Endothelial cell of umbilical vein (primary cell): ENCODE measurements at regions not wholly inside any gene's neighbourhood (a gene's known extent, or its start where the extent isn't known, plus 50 kb on each side); places are given as distances from the start of the nearest gene placed in this dataset.

Experiments used
- BruUV-seq: library from RNA; stranded (reverse); fragments of 400-500 nt; replicated peaks from 2 replicates; lab custom pipeline; 2021; lab: Mats Ljungman, UMichigan
- CTCF ChIA-PET: fragments of 300-600, 350-600 bp; sonication (Branson Sonifier 250); formaldehyde crosslinking; loops from one replicate; lab custom pipeline; 2021; ENCODE audit warnings: antibody characterized with exemption, inconsistent platforms; lab: Charles Lee
- POLR2A ChIA-PET: fragments of 300-600, 350-600 bp; sonication (Branson Sonifier 250); formaldehyde crosslinking; loops from one replicate; lab custom pipeline; 2021; ENCODE audit warnings: antibody characterized with exemption, inconsistent platforms; lab: Charles Lee
- DNase-seq: peaks from one replicate; pipeline ENCODE4 v3.0.0-alpha.2; 2011; ENCODE audit warnings: low read depth, low spot score
- FAIRE-seq: peaks from 2 replicates; lab custom pipeline; 2011; peaks lifted over from hg19 to GRCh38; lab: Jason Lieb, UNC
- H2AFZ ChIP-seq: 2 replicates; pipeline ENCODE4 v1.6.0; 2012; ENCODE audit warnings: low read depth, low read length, control low read depth, inconsistent platforms
- H3K27ac ChIP-seq: 2 replicates; pipeline ENCODE4 v1.5.1; 2011; ENCODE audit warnings: low read depth, mild to moderate bottlenecking, control low read depth, low read length, moderate library complexity; ENCODE audit not compliant: insufficient read depth
- H3K27me3 ChIP-seq, 2 experiments: 2 replicates each; pipeline versions ENCODE4 v1.6.0 to v1.6.1; 2011; ENCODE audit warnings: low read length in 2 of 2, mixed read lengths in 1 of 2; ENCODE audit not compliant: control insufficient read depth in 2 of 2, insufficient read depth in 2 of 2
- H3K36me3 ChIP-seq, 2 experiments: 2 replicates in 1 of 2; 3 replicates in 1 of 2; pipeline ENCODE4 v1.5.1; 2011; ENCODE audit warnings: low read length in 2 of 2, mild to moderate bottlenecking in 1 of 2, moderate library complexity in 1 of 2; ENCODE audit not compliant: control insufficient read depth in 2 of 2, insufficient read depth in 2 of 2; ENCODE audit errors: extremely low read depth in 1 of 2
- H3K4me1 ChIP-seq: 3 replicates; pipeline ENCODE4 v1.5.1; 2011; ENCODE audit warnings: mild to moderate bottlenecking, low read length; ENCODE audit not compliant: control insufficient read depth, insufficient read depth; ENCODE audit errors: extremely low read depth
- H3K4me2 ChIP-seq: 2 replicates; pipeline ENCODE4 v1.6.1; 2011; ENCODE audit warnings: low read length, control low read depth, mixed read lengths; ENCODE audit not compliant: insufficient read depth
- H3K4me3 ChIP-seq, 3 experiments: fragments of 200-600 bp in 1 of 3; sonication (generic), shearing (Covaris generic) in 1 of 3; replicated peaks in 1 of 3; 2 replicates each; pipeline ENCODE4 v1.5.1; 2011 to 2016; ENCODE audit warnings: control low read depth in 3 of 3, low read length in 3 of 3, mild to moderate bottlenecking in 2 of 3, inconsistent platforms in 1 of 3, low read depth in 1 of 3, moderate library complexity in 1 of 3; ENCODE audit not compliant: insufficient read depth in 1 of 3
- H3K79me2 ChIP-seq: 2 replicates; pipeline ENCODE4 v1.6.0; 2012; ENCODE audit warnings: low read length, inconsistent platforms; ENCODE audit not compliant: control insufficient read depth, insufficient read depth
- H3K9ac ChIP-seq: replicated peaks from 2 replicates; pipeline ENCODE3; 2011; ENCODE audit warnings: low read length, control low read depth; ENCODE audit not compliant: insufficient read depth; ENCODE audit errors: extremely low read depth
- H3K9me1 ChIP-seq: replicated peaks from 3 replicates; pipeline ENCODE4 v1.6.0; 2011; ENCODE audit warnings: mild to moderate bottlenecking, low read length; ENCODE audit not compliant: control insufficient read depth, insufficient read depth; ENCODE audit errors: extremely low read depth
- H3K9me3 ChIP-seq: replicated peaks from 2 replicates; pipeline ENCODE4 v1.5.1; 2012; ENCODE audit warnings: low read length, inconsistent platforms; ENCODE audit not compliant: control insufficient read depth, insufficient read depth
- H4K20me1 ChIP-seq: replicated peaks from 2 replicates; pipeline ENCODE3; 2011; ENCODE audit warnings: mild to moderate bottlenecking, low read length; ENCODE audit not compliant: control insufficient read depth, insufficient read depth; ENCODE audit errors: extremely low read depth
- CTCF ChIP-seq, 2 donors: IDR thresholded peaks; 1 replicate in 1 of 2; 2 replicates in 1 of 2; pipeline ENCODE4 v1.5.1; 2011; ENCODE audit warnings: low read length in 2 of 2, mild to moderate bottlenecking in 2 of 2, moderate library complexity in 2 of 2, control low read depth in 1 of 2, inconsistent platforms in 1 of 2, low read depth in 1 of 2; ENCODE audit not compliant: insufficient read depth in 1 of 2; ENCODE audit errors: extremely low read depth in 1 of 2
- EZH2 ChIP-seq: IDR thresholded peaks from 2 replicates; pipeline ENCODE4 v1.6.1; 2012; ENCODE audit warnings: borderline replicate concordance, low read depth, mild to moderate bottlenecking, moderate library complexity, low read length, inconsistent platforms; ENCODE audit not compliant: severe bottlenecking
- FOS ChIP-seq: IDR thresholded peaks from 2 replicates; pipeline ENCODE4 v1.6.1; 2011; ENCODE audit warnings: mild to moderate bottlenecking, low read length, moderate library complexity, borderline replicate concordance; ENCODE audit not compliant: insufficient read depth
- GATA2 ChIP-seq: IDR thresholded peaks from 2 replicates; pipeline ENCODE4 v1.7.0; 2011; ENCODE audit warnings: low read depth, mild to moderate bottlenecking, moderate library complexity, mixed read lengths, low read length; ENCODE audit not compliant: insufficient read length, insufficient read depth
- JUN ChIP-seq: IDR thresholded peaks from 2 replicates; pipeline ENCODE4 v1.6.1; 2011; ENCODE audit warnings: borderline replicate concordance, low read depth; ENCODE audit not compliant: insufficient read length, insufficient read depth
- MAX ChIP-seq: IDR thresholded peaks from 2 replicates; pipeline ENCODE4 v1.6.1; 2011; ENCODE audit not compliant: insufficient read depth, insufficient read length
- MYC ChIP-seq: IDR thresholded peaks from one replicate; pipeline ENCODE4 v1.6.1; 2011; ENCODE audit warnings: mild to moderate bottlenecking, low read depth, low read length
- POLR2A ChIP-seq: IDR thresholded peaks from 2 replicates; pipeline ENCODE4 v1.6.1; 2012; ENCODE audit warnings: low read depth, mild to moderate bottlenecking, control low read depth, low read length
- POLR2AphosphoS5 ChIP-seq: IDR thresholded peaks from 2 replicates; pipeline ENCODE4 v1.6.1; 2012; ENCODE audit warnings: low read depth, mild to moderate bottlenecking, control low read depth, low read length, moderate library complexity; ENCODE audit not compliant: insufficient read depth
- dilution Hi-C: fragments of 300-500 bp; cut with MboI; formaldehyde crosslinking; loops from one replicate; pipeline ENCODE4 v1.15.0; 2019; ENCODE audit warnings: low sequenced_read_pairs; ENCODE audit not compliant: extremely low pct_ligation_motif_present
- intact Hi-C: fragments of 100-400 bp; cut with micrococcal nuclease; formaldehyde crosslinking; loops from one replicate; pipeline ENCODE4 v1.10.0; 2022

GRCh38 chr14:104465482-104466390 lies 113.8 kb upstream of the C14orf180 start:
- H2AFZ ChIP-seq, result no peak overlapping the region
- TF ChIP-seq JUN (no peak), EZH2 (no peak), POLR2AphosphoS5 (no peak), POLR2A (no peak), CTCF (IDR thresholded peaks at IDR 0.05; ENCODE audit: extremely low read depth in 1 of 2, insufficient read depth in 1 of 2, low read depth in 1 of 2, low read length in 2 of 2) (no peak), MYC (no peak), MAX (no peak), FOS (no peak), GATA2 (no peak)
- H3K9me1 ChIP-seq, result no peaks in the 10 kb centered on the region
- dilution Hi-C loops, result no loop called here
- no peak overlapping the region for H3K9ac ChIP-seq
- no peak overlapping the region for H3K27ac ChIP-seq
- no peaks in the 10 kb centered on the region for H3K9me3 ChIP-seq
- H4K20me1 ChIP-seq, result no peaks in the 10 kb centered on the region
- intact Hi-C loops, result no loop called here
- peaks cover 14 to 22% of the 10 kb centered on the region in 2 experiments for H3K27me3 ChIP-seq
- no peak overlapping the region for H3K4me3 ChIP-seq
- POLR2A ChIA-PET, result no interaction called here
- no peaks in the 10 kb centered on the region for H3K36me3 ChIP-seq
- no TSS peak for BruUV-seq
- no peak overlapping the region for H3K4me2 ChIP-seq
- CTCF ChIA-PET, result no interaction called here
- H3K4me1 ChIP-seq, result no peaks in the 10 kb centered on the region
- no peaks in the 10 kb centered on the region for H3K79me2 ChIP-seq
- no peak for DNase-seq
- no peak for FAIRE-seq
